Large intestine (tissue), 3 donors: ENCODE measurements at regions not wholly inside any gene's neighbourhood (a gene's known extent, or its start where the extent isn't known, plus 50 kb on each side); places are given as distances from the start of the nearest gene placed in this dataset.

Experiments used
- DNase-seq, 2 donors: peaks; one replicate each; pipeline versions ENCODE4 v3.0.0 to v3.0.0-alpha.2; 2013
- H3K27ac ChIP-seq: one replicate; pipeline ENCODE4 v1.5.1; 2013; ENCODE audit warnings: low read length
- H3K27me3 ChIP-seq: 2 replicates; pipeline ENCODE4 v1.6.1; 2013; ENCODE audit warnings: low read length; ENCODE audit not compliant: control insufficient read depth, insufficient read depth
- H3K36me3 ChIP-seq: 2 replicates; pipeline ENCODE4 v1.6.1; 2013; ENCODE audit warnings: low read length; ENCODE audit not compliant: control insufficient read depth, insufficient read depth
- H3K4me1 ChIP-seq: one replicate; pipeline ENCODE4 v1.6.1; 2013; ENCODE audit warnings: low read length; ENCODE audit not compliant: control insufficient read depth, insufficient read depth
- H3K4me3 ChIP-seq: one replicate; pipeline ENCODE4 v1.5.1; 2013; ENCODE audit warnings: low read length
- H3K9me3 ChIP-seq: one replicate; pipeline ENCODE4 v1.6.1; 2013; ENCODE audit warnings: mild to moderate bottlenecking, low read depth, low read length, moderate library complexity; ENCODE audit not compliant: control insufficient read depth
- WGBS: methylation state at CpG from one replicate; pipeline ENCODE4 v1.1.5; 2013; ENCODE audit warnings: low lambda C conversion rate; ENCODE audit not compliant: insufficient coverage; 5-methylcytosine and 5-hydroxymethylcytosine counted together

DNA sequence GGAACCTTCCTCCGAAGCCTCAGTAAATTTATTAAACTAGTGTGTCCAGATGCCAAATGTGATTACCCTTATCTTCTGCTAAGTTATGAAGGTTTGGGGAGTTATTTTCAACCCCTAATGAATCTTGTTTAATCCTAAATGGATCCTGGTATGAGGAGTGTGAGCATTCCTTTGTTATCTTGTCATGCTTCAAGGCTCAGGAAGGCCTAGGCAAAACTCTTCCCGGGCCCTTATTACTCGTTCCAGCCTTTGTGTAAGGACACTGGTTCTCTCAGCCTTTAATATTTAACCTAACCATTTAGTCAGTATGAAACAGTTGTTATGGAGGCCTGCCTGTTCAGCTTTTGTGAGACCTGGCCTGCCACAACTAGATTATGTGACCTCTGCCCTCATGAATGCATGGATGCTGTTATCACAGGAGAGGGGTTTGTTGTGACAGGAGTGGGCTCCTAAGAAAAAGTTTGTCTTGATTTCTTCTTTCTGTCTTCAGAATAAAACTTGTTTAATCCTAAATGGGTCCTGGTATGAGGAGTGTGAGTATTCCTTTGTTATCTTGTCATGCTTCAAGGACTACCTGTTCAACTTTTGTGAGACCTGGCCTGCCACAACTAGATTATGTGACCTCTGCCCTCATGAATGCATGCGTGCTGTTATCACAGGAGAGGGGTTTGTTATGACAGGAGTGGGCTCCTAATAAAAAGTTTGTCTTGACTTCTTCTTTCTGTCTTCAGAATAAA, 181.7 kb downstream of the SLC39A8 start:
- Histone ChIP-seq H3K27me3 (no peaks in the 10 kb centered on the region), H3K4me3 (no peak overlapping the region), H3K9me3 (no peaks in the 10 kb centered on the region), H3K36me3 (no peaks in the 10 kb centered on the region), H3K27ac (no peak overlapping the region), H3K4me1 (no peaks in the 10 kb centered on the region)
- no CpG with 5 or more reads among the region's 4 CpGs for WGBS
- no peak for DNase-seq

DNA sequence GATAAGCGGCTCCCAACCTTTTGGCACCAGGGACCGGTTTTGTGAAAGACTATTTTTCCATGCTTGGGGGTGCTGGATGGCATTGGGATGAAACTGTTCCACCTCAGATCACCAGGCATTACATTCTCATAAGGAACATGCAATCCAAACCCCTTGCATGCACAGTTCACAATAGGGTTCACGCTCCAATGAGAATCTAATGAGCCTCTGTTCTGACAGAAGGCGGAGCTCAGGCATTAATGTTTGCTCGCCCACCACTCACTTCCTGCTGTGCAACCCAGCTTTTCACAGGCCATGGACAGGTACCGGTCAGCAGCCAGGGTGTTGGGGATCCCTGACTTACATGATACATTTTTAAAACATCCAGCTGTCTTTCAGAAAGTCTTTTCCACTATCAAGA, 187.3 kb downstream of the SLC39A8 start:
- H3K27ac ChIP-seq: no peak overlapping the region
- WGBS: no CpG with 5 or more reads among the region's 6 CpGs
- H3K27me3 ChIP-seq: no peaks in the 10 kb centered on the region
- H3K36me3 ChIP-seq: no peaks in the 10 kb centered on the region
- H3K9me3 ChIP-seq: no peaks in the 10 kb centered on the region
- no peak overlapping the region for H3K4me3 ChIP-seq
- no peaks in the 10 kb centered on the region for H3K4me1 ChIP-seq
- DNase-seq: no peak

DNA sequence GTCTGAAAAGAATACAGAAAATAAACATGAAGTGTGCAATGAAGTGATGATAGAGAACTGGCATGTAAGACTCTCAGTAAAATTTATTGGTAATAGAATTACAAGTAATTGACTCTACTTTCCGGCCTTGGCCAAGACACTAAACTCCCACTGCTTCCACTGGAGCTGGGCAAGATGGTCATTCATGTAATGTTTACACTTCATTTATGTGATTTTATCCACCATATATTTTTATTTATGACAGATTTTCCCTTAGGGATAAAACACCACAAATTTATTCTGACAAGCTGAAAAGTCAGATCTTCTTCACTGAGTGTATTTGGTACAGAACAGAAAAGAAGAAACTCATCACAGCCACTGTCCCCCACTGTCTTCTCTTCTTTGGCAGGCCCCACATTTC, 191.9 kb downstream of the SLC39A8 start:
- H3K9me3 ChIP-seq: no peaks in the 10 kb centered on the region
- H3K27ac ChIP-seq: no peak overlapping the region
- no peaks in the 10 kb centered on the region for H3K27me3 ChIP-seq
- no peak overlapping the region for H3K4me3 ChIP-seq
- no peaks in the 10 kb centered on the region for H3K4me1 ChIP-seq
- no peak for DNase-seq
- 100% methylated on average over 1 of the region's 1 CpG for WGBS
- H3K36me3 ChIP-seq: no peaks in the 10 kb centered on the region

DNA sequence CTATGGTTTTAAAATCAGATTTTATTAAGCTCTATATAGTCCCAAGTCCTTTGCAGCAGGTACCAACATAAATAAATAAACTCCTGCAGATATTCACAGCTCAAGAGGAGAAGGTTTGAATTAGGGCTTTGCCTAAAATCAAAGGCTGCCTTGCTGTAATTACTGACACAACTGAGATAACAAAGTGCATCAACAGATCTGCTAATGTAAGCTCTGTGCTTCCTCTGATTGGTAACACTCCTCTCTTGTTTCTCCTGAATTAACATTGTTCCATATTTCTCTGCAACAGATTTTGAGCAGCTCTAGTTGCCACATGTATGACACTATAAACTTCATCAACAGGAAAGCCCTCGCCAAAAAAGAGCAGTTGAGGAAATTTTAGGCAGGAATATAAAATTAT, 193.6 kb downstream of the SLC39A8 start:
- no peaks in the 10 kb centered on the region for H3K27me3 ChIP-seq
- H3K4me1 ChIP-seq: no peaks in the 10 kb centered on the region
- no peak overlapping the region for H3K4me3 ChIP-seq
- H3K27ac ChIP-seq: no peak overlapping the region
- no peak for DNase-seq
- H3K9me3 ChIP-seq: no peaks in the 10 kb centered on the region
- 67% methylated on average over 1 of the region's 1 CpG for WGBS
- H3K36me3 ChIP-seq: no peaks in the 10 kb centered on the region

DNA sequence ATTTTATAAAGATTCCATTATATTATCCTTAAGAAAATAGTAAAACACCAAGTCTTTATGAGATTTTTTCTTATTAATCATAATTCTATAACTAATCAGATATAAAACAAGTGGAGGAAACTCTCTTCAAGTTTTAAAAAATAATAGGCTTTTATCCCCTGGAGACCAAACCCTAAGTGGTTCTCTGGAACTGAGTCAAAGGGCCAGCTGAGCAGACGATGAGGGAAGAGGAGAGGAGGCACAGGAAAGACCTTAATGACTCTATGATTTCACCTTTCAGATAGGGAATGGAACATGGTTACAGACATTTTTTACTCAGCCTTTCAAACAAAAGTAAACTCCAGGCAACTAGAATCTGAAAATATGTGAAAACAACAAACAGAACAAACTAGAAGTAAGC, 201.8 kb downstream of the SLC39A8 start:
- H3K9me3 ChIP-seq: no peaks in the 10 kb centered on the region
- H3K4me1 ChIP-seq: no peaks in the 10 kb centered on the region
- no peak overlapping the region for H3K4me3 ChIP-seq
- no peak for DNase-seq
- no peaks in the 10 kb centered on the region for H3K27me3 ChIP-seq
- WGBS: 38% methylated on average over 1 of the region's 1 CpG
- H3K36me3 ChIP-seq: no peaks in the 10 kb centered on the region
- H3K27ac ChIP-seq: no peak overlapping the region

DNA sequence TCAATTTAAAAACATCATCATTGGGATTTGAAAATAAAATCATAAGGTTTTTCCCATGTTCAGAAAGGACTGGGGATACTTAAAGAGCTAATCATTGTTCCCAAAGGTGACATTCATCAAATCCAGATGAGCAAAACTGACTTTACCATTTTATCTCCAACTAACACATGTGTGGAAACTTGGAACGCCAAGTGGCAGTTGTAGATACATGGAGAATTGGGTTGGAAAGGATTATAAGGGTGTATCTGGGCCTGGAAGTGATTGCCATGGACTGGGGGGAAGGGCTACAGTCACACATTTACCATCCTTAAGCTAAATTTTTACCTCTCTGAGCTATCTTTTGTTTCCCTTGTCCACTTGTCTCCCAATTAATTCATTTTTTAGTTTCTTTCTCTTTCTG, 203.4 kb downstream of the SLC39A8 start:
- no peaks in the 10 kb centered on the region for H3K27me3 ChIP-seq
- no peaks in the 10 kb centered on the region for H3K4me1 ChIP-seq
- H3K27ac ChIP-seq: no peak overlapping the region
- no peaks in the 10 kb centered on the region for H3K9me3 ChIP-seq
- H3K4me3 ChIP-seq: no peak overlapping the region
- WGBS: no CpG with 5 or more reads among the region's 1 CpG
- no peak for DNase-seq
- no peaks in the 10 kb centered on the region for H3K36me3 ChIP-seq

DNA sequence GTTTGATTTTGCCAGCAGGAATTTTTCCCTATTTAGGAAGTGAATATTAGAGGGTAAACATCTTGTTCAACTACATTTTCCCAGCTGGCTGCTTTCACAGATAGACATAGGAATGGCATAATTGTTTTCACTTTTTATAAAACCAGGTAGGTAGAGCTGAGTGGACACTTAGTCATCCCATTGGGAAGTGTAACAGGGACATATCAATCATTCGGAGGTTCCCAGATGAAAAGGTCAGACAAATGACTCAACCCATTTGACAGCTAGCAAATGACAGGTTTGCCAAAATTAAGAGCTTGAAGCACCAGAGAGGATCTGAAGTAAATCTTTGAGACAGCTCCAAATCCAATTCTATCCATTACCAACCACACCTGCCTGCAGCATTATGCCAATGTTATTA, 205.3 kb downstream of the SLC39A8 start:
- no CpG with 5 or more reads among the region's 1 CpG for WGBS
- H3K9me3 ChIP-seq: no peaks in the 10 kb centered on the region
- no peak overlapping the region for H3K4me3 ChIP-seq
- H3K27ac ChIP-seq: no peak overlapping the region
- H3K4me1 ChIP-seq: no peaks in the 10 kb centered on the region
- H3K36me3 ChIP-seq: no peaks in the 10 kb centered on the region
- no peak for DNase-seq
- H3K27me3 ChIP-seq: no peaks in the 10 kb centered on the region

DNA sequence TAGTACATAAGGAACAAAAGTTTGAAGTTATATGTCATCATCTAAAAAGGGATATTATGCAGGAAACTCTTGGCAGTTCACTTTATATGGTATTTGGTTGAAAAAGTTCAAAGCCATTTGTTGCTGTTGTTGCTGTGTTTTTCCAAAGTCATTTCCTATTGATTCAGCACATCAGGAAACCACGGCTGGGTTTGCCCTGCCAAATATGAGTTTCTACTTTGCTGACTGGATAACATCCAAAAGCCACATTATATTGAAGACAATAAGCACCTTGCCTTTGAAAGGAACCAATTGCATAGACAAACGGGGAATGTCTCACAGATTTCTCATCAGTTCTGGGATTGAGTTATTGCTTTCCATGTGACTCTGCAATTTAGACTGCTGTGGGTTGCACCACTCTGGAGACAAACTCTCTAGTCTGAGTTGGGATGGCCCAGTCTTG, 206.1 kb downstream of the SLC39A8 start:
- WGBS: no CpG with 5 or more reads among the region's 2 CpGs
- no peaks in the 10 kb centered on the region for H3K36me3 ChIP-seq
- no peak overlapping the region for H3K4me3 ChIP-seq
- no peak overlapping the region for H3K27ac ChIP-seq
- no peaks in the 10 kb centered on the region for H3K9me3 ChIP-seq
- H3K27me3 ChIP-seq: no peaks in the 10 kb centered on the region
- DNase-seq: no peak
- no peaks in the 10 kb centered on the region for H3K4me1 ChIP-seq

DNA sequence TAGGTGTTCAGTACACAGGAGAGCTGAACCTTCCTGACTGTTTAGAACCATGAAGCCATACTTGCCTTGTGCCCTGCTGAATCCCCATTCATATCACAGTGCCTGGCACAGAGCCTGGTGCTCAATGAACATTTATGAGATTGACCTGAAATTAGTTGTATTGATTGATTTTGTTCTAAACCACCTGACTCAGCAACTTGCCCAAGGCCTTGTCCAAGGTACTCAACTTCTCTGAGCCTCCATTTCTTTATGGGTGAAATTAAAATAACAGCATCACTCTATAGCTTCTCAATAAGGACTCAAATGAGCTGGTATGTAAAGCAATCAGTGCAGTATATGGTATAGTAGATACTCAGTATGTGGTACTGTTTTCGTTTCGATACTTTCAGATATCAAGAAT, 208.1 kb downstream of the SLC39A8 start:
- Histone ChIP-seq H3K27ac (no peak overlapping the region), H3K9me3 (no peaks in the 10 kb centered on the region), H3K4me1 (no peaks in the 10 kb centered on the region), H3K4me3 (no peak overlapping the region), H3K27me3 (no peaks in the 10 kb centered on the region), H3K36me3 (no peaks in the 10 kb centered on the region)
- WGBS: 94% methylated on average over 2 of the region's 2 CpGs
- no peak for DNase-seq

DNA sequence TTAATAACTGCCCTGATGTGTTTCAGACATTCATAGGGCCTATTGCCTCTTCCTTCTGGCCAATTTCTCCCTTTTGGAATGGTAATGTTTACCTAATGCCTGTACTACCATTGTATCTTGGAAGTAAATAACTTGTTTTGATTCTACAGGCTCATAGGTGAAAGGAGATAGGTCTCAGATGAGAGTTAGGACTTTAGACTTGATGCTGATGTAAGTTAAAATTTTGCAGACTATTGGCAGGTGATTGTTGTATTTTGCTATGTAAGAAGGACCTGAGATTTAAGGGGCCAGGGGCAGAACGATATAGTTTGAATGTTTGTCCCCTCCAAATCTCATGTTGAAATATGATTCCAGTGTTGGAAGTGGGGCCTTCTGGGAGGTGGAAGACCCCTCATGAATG, 215.5 kb downstream of the SLC39A8 start:
- no peaks in the 10 kb centered on the region for H3K27me3 ChIP-seq
- H3K4me1 ChIP-seq: no peaks in the 10 kb centered on the region
- no peak for DNase-seq
- no peaks in the 10 kb centered on the region for H3K36me3 ChIP-seq
- no peak overlapping the region for H3K4me3 ChIP-seq
- no CpG with 5 or more reads among the region's 1 CpG for WGBS
- H3K9me3 ChIP-seq: no peaks in the 10 kb centered on the region
- H3K27ac ChIP-seq: no peak overlapping the region
